Activated B cell treated with CpG ODN at 0.5 μM for 24 hours (primary cell): ENCODE measurements at regions not wholly inside any gene's neighbourhood (a gene's known extent, or its start where the extent isn't known, plus 50 kb on each side); places are given as distances from the start of the nearest gene placed in this dataset.

ENCODE experiments used
- ATAC-seq: fragments of 200-7000 bp; cut with Tn5 transposase; one replicate; pipeline ENCODE4 v1.10.0; 2021; ENCODE audit warnings: low read depth, mild to moderate bottlenecking, moderate library complexity
- CTCF ChIA-PET: fragments of 350-600 bp; sonication (Branson Sonifier 250); formaldehyde crosslinking; loops from one replicate; lab custom pipeline; 2021; ENCODE audit warnings: antibody characterized with exemption; lab: Charles Lee
- POLR2A ChIA-PET: fragments of 350-600 bp; sonication (Branson Sonifier 250); formaldehyde crosslinking; loops from one replicate; lab custom pipeline; 2021; ENCODE audit warnings: antibody characterized with exemption; lab: Charles Lee
- DNase-seq: peaks from one replicate; pipeline ENCODE4 v3.0.0; 2022
- H3K27ac Mint-ChIP-seq: one replicate; pipeline ENCODE4 v1.8.0; 2020; ENCODE audit warnings: mixed read lengths
- H3K27me3 Mint-ChIP-seq: one replicate; pipeline ENCODE4 v1.8.0; 2021; ENCODE audit warnings: mixed read lengths
- H3K36me3 Mint-ChIP-seq: one replicate; pipeline ENCODE4 v1.8.0; 2021; ENCODE audit warnings: low read depth, mixed read lengths
- H3K4me1 Mint-ChIP-seq: one replicate; pipeline ENCODE4 v1.8.0; 2021; ENCODE audit warnings: mixed read lengths
- H3K4me3 Mint-ChIP-seq: one replicate; pipeline ENCODE4 v1.8.0; 2020; ENCODE audit warnings: mild to moderate bottlenecking, mixed read lengths
- H3K9me3 Mint-ChIP-seq: one replicate; pipeline ENCODE4 v1.8.0; 2020; ENCODE audit warnings: mixed read lengths
- intact Hi-C: fragments of 100-400 bp; cut with micrococcal nuclease; formaldehyde crosslinking; loops from one replicate; pipeline ENCODE4 v1.15.1; 2024
- TF ChIP-seq, protein P1 (sequence below): fragments of 200-600 bp; IDR thresholded peaks from one replicate; pipeline ENCODE4 v1.8.0; 2022; ENCODE audit warnings: antibody characterized with exemption, mild to moderate bottlenecking

DNA sequence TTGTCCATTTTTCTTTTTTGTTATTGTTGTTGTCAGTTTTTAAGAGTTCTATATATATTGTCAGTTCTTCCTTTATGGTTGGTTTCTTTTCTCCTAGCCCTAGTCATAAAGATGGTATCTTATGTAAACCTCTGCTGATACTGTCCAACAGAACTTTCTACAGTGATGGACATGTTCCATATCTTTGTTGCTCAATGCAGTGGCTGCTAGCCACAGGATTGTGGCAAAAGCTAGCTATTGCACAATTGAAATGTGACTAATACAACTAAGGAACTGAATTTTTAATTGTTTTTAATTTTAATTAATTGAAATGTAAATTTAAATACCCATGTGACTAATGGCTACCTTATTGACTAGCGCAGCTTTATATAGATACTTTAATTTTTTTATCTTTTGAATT lies 411.8 kb upstream of the PTBP2 start:
- H3K27ac Mint-ChIP-seq, result no peak overlapping the region
- H3K4me1 Mint-ChIP-seq, result no peaks in the 10 kb centered on the region
- ChIA-PET POLR2A (no interaction called here), CTCF (no interaction called here)
- DNase-seq, result no peak
- H3K36me3 Mint-ChIP-seq, result no peaks in the 10 kb centered on the region
- intact Hi-C loops, result no loop called here
- ATAC-seq, result no peak
- TF ChIP-seq, protein P1, sequence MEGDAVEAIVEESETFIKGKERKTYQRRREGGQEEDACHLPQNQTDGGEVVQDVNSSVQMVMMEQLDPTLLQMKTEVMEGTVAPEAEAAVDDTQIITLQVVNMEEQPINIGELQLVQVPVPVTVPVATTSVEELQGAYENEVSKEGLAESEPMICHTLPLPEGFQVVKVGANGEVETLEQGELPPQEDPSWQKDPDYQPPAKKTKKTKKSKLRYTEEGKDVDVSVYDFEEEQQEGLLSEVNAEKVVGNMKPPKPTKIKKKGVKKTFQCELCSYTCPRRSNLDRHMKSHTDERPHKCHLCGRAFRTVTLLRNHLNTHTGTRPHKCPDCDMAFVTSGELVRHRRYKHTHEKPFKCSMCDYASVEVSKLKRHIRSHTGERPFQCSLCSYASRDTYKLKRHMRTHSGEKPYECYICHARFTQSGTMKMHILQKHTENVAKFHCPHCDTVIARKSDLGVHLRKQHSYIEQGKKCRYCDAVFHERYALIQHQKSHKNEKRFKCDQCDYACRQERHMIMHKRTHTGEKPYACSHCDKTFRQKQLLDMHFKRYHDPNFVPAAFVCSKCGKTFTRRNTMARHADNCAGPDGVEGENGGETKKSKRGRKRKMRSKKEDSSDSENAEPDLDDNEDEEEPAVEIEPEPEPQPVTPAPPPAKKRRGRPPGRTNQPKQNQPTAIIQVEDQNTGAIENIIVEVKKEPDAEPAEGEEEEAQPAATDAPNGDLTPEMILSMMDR, result no peak
- no peak overlapping the region for H3K4me3 Mint-ChIP-seq
- no peaks in the 10 kb centered on the region for H3K9me3 Mint-ChIP-seq
- no peaks in the 10 kb centered on the region for H3K27me3 Mint-ChIP-seq

- DNase-seq (no peak), ATAC-seq (no peak)
- Mint-ChIP-seq H3K9me3 (peaks cover 3% of the 10 kb centered on the region), H3K36me3 (no peaks in the 10 kb centered on the region), H3K4me1 (no peaks in the 10 kb centered on the region), H3K27ac (no peak overlapping the region), H3K27me3 (no peaks in the 10 kb centered on the region), H3K4me3 (no peak overlapping the region)
- TF ChIP-seq, protein P1, result no peak
- CTCF ChIA-PET, result no interaction called here
- POLR2A ChIA-PET, result no interaction called here
- intact Hi-C loops, result no loop called here
These were observed 408.4 kb upstream of the PTBP2 start for GRCh38 chr1:96313216-96313615.

DNA sequence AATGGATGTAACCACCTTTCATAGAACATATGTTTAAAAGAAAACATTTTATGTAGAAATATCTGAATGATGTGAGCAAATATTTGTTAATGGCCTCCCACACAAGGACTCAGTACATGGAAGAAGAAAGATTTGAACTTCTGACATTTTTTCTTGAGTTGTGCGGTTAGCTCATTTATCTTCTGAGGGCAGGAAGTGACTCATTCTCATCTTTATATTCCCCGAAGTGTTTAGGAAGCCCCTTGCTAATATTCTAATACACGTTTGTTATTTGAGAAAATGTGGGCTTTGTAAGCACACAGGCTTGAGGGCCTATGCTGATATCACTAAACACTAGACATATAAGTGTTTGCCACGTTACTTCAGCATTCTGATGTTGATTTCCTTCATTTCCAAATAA lies 392.5 kb upstream of the PTBP2 start:
- intact Hi-C loops, result no loop called here
- TF ChIP-seq, protein P1, result no peak
- Mint-ChIP-seq H3K27me3 (no peaks in the 10 kb centered on the region), H3K36me3 (no peaks in the 10 kb centered on the region), H3K4me1 (no peaks in the 10 kb centered on the region), H3K4me3 (no peak overlapping the region), H3K27ac (no peak overlapping the region), H3K9me3 (peaks cover 5% of the 10 kb centered on the region)
- ATAC-seq (no peak), DNase-seq (no peak)
- POLR2A ChIA-PET, result no interaction called here
- CTCF ChIA-PET, result no interaction called here

DNA sequence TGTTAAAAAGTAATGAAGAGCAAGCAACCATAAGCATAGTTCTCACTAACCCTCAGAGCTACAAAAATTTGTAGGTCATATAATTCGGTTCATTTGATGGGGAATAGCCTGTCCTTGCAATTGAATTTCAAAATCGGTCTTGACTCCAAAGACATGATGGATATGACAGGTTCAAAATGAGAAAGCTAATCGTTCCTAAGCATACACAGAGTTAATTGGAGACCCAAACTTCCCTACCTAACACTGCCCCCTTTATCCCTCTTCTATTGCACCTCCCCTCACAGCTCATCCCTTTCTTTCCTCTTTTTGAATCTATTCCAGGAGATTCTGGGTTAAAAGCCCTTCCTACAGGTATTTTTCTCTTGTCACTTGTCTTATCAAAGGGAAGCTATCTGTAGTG lies 390.0 kb upstream of the PTBP2 start:
- H3K4me1 Mint-ChIP-seq, result no peaks in the 10 kb centered on the region
- ChIA-PET POLR2A (no interaction called here), CTCF (no interaction called here)
- no peaks in the 10 kb centered on the region for H3K36me3 Mint-ChIP-seq
- TF ChIP-seq, protein P1, result no peak
- DNase-seq (no peak), ATAC-seq (no peak)
- H3K27ac Mint-ChIP-seq, result no peak overlapping the region
- no peaks in the 10 kb centered on the region for H3K27me3 Mint-ChIP-seq
- intact Hi-C loops, result no loop called here
- H3K4me3 Mint-ChIP-seq, result no peak overlapping the region
- H3K9me3 Mint-ChIP-seq, result peaks cover 10% of the 10 kb centered on the region

DNA sequence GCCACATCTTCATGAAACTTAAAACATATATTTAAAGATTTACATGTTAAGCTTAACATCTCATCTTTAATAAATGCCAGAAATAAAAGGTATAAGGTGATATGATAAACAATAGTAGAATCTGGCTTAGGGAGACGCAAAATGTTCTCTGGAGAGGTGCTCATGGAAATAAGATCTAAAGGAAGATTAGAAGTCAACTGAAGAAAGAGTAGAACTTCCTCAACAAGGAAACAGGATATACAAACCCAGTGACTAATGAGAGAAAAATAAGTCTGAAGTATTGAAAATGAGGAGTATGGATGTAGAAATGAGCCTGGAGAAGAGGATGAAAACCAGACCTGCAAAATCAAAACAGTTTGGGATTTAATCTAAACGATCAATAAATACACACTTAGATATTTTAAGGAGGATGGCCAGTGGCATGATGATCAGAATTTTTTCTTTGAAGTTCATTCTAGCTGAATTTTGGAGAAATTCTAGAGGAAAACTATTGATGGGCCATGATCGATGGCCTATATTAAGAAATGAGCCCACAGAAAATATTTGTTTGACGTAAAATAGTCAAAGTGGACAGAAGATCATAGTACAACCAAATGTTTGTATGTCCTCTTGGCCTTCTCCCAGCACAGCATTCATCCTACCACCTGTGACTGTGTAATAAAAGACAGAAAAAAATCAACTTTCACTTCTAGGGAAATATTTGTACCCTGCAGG lies 387.9 kb upstream of the PTBP2 start:
- ATAC-seq (no peak), DNase-seq (no peak)
- intact Hi-C loops, result no loop called here
- CTCF ChIA-PET, result no interaction called here
- H3K36me3 Mint-ChIP-seq, result no peaks in the 10 kb centered on the region
- H3K4me3 Mint-ChIP-seq, result no peak overlapping the region
- peaks cover 5% of the 10 kb centered on the region for H3K9me3 Mint-ChIP-seq
- no peaks in the 10 kb centered on the region for H3K27me3 Mint-ChIP-seq
- POLR2A ChIA-PET, result no interaction called here
- no peak overlapping the region for H3K27ac Mint-ChIP-seq
- no peaks in the 10 kb centered on the region for H3K4me1 Mint-ChIP-seq
- TF ChIP-seq, protein P1, result no peak
